DOHH2 (cell line): ENCODE measurements at regions not wholly inside any gene's neighbourhood (a gene's known extent, or its start where the extent isn't known, plus 50 kb on each side); places are given as distances from the start of the nearest gene placed in this dataset.
A peak's percentile ranks its signal among the peaks of the same experiment; 100 is the strongest.

ENCODE experiments used
- H3F3A ChIP-seq: fragments of 200-600 bp; sonication (generic), shearing (Covaris generic); 2 replicates; pipeline ENCODE4 v1.6.0; 2016; ENCODE audit warnings: antibody characterized with exemption, mild to moderate bottlenecking; ENCODE audit not compliant: control insufficient read depth, insufficient read depth
- H3K27ac ChIP-seq: fragments of 200-600 bp; sonication (generic); 2 replicates; pipeline ENCODE4 v1.5.1; 2014; ENCODE audit warnings: low read depth, mild to moderate bottlenecking, low read length, moderate library complexity
- H3K27me3 ChIP-seq: fragments of 200-600 bp; sonication (generic); 2 replicates; pipeline ENCODE4 v1.6.1; 2014; ENCODE audit warnings: mild to moderate bottlenecking, low read length, mixed read lengths; ENCODE audit not compliant: control insufficient read depth
- H3K36me3 ChIP-seq: fragments of 200-600 bp; sonication (generic); 2 replicates; pipeline ENCODE4 v1.6.1; 2014; ENCODE audit warnings: mild to moderate bottlenecking, low read length, moderate library complexity, mixed read lengths; ENCODE audit not compliant: control insufficient read depth
- H3K4me1 ChIP-seq: fragments of 200-600 bp; sonication (generic); 2 replicates; pipeline ENCODE4 v1.6.1; 2014; ENCODE audit warnings: mild to moderate bottlenecking, low read length, mixed read lengths; ENCODE audit not compliant: control insufficient read depth
- H3K4me2 ChIP-seq: fragments of 200-600 bp; sonication (generic); 2 replicates; pipeline ENCODE4 v1.6.0; 2014; ENCODE audit warnings: mild to moderate bottlenecking, low read length, moderate library complexity
- H3K4me3 ChIP-seq: fragments of 200-600 bp; sonication (generic); 2 replicates; pipeline ENCODE4 v1.5.1; 2014; ENCODE audit warnings: mild to moderate bottlenecking, low read length, mixed read lengths
- H3K79me2 ChIP-seq: fragments of 200-600 bp; sonication (generic); 2 replicates; pipeline ENCODE4 v1.6.1; 2014; ENCODE audit warnings: mild to moderate bottlenecking, low read length, mixed read lengths; ENCODE audit not compliant: control insufficient read depth
- H3K9me2 ChIP-seq: fragments of 200-600 bp; sonication (generic); replicated peaks from 2 replicates; pipeline ENCODE4 v1.6.1; 2014; ENCODE audit warnings: mild to moderate bottlenecking, low read length, mixed read lengths; ENCODE audit not compliant: control insufficient read depth
- H3K9me3 ChIP-seq: fragments of 200-600 bp; sonication (generic); 2 replicates; pipeline ENCODE4 v1.6.1; 2014; ENCODE audit warnings: antibody characterized with exemption, low read length, mixed read lengths; ENCODE audit not compliant: control insufficient read depth, insufficient read depth
- H4K20me1 ChIP-seq: fragments of 200-600 bp; sonication (generic); 2 replicates; pipeline ENCODE4 v1.6.0; 2014; ENCODE audit warnings: low read depth, mild to moderate bottlenecking, antibody characterized with exemption, low read length, moderate library complexity; ENCODE audit not compliant: control insufficient read depth, insufficient read depth
- CTCF ChIP-seq: fragments of 200-600 bp; sonication (generic); IDR thresholded peaks from one replicate; pipeline ENCODE4 v1.5.1; 2014; ENCODE audit warnings: antibody characterized with exemption, mild to moderate bottlenecking, low read depth, low read length; ENCODE audit not compliant: poor library complexity, severe bottlenecking
- EZH2phosphoT487 ChIP-seq: fragments of 200-600 bp; sonication (generic); IDR thresholded peaks from 2 replicates; pipeline ENCODE4 v1.6.1; 2017; ENCODE audit warnings: borderline replicate concordance, mild to moderate bottlenecking, antibody characterized with exemption, low read length, moderate library complexity, mixed read lengths

GRCh38 chr9:107170801-107171200 lies 112.3 kb upstream of the RAD23B start:
- no peaks in the 10 kb centered on the region for H3F3A ChIP-seq
- TF ChIP-seq EZH2phosphoT487 (no peak), CTCF (no peak)
- H4K20me1 ChIP-seq = no peaks in the 10 kb centered on the region
- H3K36me3 ChIP-seq = no peaks in the 10 kb centered on the region
- no peaks in the 10 kb centered on the region for H3K9me2 ChIP-seq
- H3K9me3 ChIP-seq = no peaks in the 10 kb centered on the region
- H3K4me3 ChIP-seq = no peak overlapping the region
- no peaks in the 10 kb centered on the region for H3K27me3 ChIP-seq
- no peaks in the 10 kb centered on the region for H3K4me1 ChIP-seq
- no peak overlapping the region for H3K27ac ChIP-seq
- no peaks in the 10 kb centered on the region for H3K79me2 ChIP-seq
- H3K4me2 ChIP-seq = no peak overlapping the region

GRCh38 chr9:107172160-107172978 lies 110.7 kb upstream of the RAD23B start:
- TF ChIP-seq CTCF (peak; percentile 87), EZH2phosphoT487 (no peak)

GRCh38 chr9:107172979-107173347 lies 110.1 kb upstream of the RAD23B start:
- no peak overlapping the region for H3K4me2 ChIP-seq
- no peaks in the 10 kb centered on the region for H3K36me3 ChIP-seq
- H3K4me1 ChIP-seq = no peaks in the 10 kb centered on the region
- H3K27me3 ChIP-seq = peaks cover 2% of the 10 kb centered on the region; the same call in 1 of the 2 replicates
- H3K79me2 ChIP-seq = no peaks in the 10 kb centered on the region
- no peaks in the 10 kb centered on the region for H3F3A ChIP-seq
- H4K20me1 ChIP-seq = no peaks in the 10 kb centered on the region
- no peaks in the 10 kb centered on the region for H3K9me3 ChIP-seq
- H3K4me3 ChIP-seq = no peak overlapping the region
- H3K9me2 ChIP-seq = no peaks in the 10 kb centered on the region
- H3K27ac ChIP-seq = no peak overlapping the region
- no peak for TF ChIP-seq CTCF
- TF ChIP-seq EZH2phosphoT487 = no peak

More at GRCh38 chr9:107172160-107172978, 110.7 kb upstream of the RAD23B start:
- Histone ChIP-seq H3K4me2 (no peak overlapping the region), H3F3A (no peaks in the 10 kb centered on the region), H3K79me2 (no peaks in the 10 kb centered on the region), H3K36me3 (no peaks in the 10 kb centered on the region), H3K9me2 (no peaks in the 10 kb centered on the region), H3K27me3 (no peaks in the 10 kb centered on the region), H4K20me1 (no peaks in the 10 kb centered on the region), H3K4me3 (no peak overlapping the region), H3K27ac (no peak overlapping the region), H3K9me3 (no peaks in the 10 kb centered on the region), H3K4me1 (no peaks in the 10 kb centered on the region)
